NCI-H2171 treated with DMSO at 0.1 percent for 48 hours (cell line): ENCODE measurements at regions not wholly inside any gene's neighbourhood (a gene's known extent, or its start where the extent isn't known, plus 50 kb on each side); places are given as distances from the start of the nearest gene placed in this dataset.

Experiments
- DNase-seq: peaks from one replicate; lab custom pipeline; 2025; lab: John Stamatoyannopoulos, UW

DNA sequence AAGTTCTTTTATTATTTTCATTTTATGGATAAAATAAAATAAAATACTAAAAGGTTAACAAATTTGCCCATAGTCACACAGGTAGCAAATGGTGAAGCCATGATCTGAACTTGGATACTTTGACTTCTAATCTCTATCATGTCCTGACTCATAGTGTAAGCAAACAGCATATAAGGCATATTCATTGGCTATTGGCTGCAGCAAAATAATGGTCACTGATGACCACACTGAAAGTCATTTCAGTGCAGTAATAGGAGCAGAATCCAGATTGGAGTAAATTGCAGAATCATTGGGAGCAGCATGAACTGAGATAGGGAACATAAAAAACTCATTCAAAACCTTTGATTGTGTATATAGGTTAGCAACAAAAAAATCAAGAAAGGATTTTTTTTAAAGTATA is 262.9 kb downstream of the PLA2G4A start:
- no peak for DNase-seq

- DNase-seq: no peak
Observed at GRCh38 chr1:187092104-187092503, 263.4 kb downstream of the PLA2G4A start.

GRCh38 chr1:187096689-187097088 is 267.9 kb downstream of the PLA2G4A start:
- DNase-seq: no peak

GRCh38 chr1:187110351-187110750 is 281.6 kb downstream of the PLA2G4A start:
- DNase-seq: no peak

GRCh38 chr1:187114792-187115191 is 286.0 kb downstream of the PLA2G4A start:
- no peak for DNase-seq

DNA sequence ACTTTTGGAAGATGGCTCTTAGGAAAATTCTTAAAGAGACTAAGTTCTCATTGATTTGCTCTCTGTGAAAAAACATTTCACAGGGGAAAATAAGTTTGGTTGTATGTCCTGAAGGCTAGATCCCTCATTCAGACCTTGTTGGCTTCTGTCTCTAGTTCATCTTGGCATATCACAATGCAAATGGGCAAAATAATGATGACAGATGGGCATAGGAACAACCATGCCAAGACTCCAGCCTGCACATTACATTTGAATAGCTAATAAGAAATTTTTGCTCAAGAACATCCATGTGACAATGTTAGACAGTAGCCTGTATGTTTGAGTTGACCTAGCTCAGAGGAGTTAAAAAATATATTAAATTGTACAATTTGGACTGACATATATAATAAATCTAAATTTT is 292.9 kb downstream of the PLA2G4A start:
- peak; percentile 39 for DNase-seq

DNA sequence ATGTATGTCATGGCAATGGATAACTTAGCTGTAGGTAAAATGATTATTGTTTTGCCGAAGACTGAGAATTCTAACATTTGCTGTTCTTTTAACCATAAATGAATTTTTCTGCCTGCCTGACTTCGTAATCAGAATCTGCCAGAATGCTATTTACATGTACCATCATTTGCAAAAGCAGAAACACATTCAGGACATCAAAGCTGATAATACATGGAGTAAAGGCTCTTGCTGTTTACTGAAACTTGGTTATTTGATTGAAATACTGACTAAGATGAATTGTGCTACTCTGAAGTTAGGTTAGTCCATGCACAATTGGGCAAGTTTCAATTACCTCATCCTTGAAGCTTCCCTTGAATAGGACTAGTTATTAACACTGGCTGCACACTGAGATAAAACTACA is 293.8 kb downstream of the PLA2G4A start:
- no peak for DNase-seq

GRCh38 chr1:187129132-187129531 is 300.4 kb downstream of the PLA2G4A start:
- no peak for DNase-seq

GRCh38 chr1:187143783-187144182 is 315.0 kb downstream of the PLA2G4A start:
- DNase-seq: no peak

DNA sequence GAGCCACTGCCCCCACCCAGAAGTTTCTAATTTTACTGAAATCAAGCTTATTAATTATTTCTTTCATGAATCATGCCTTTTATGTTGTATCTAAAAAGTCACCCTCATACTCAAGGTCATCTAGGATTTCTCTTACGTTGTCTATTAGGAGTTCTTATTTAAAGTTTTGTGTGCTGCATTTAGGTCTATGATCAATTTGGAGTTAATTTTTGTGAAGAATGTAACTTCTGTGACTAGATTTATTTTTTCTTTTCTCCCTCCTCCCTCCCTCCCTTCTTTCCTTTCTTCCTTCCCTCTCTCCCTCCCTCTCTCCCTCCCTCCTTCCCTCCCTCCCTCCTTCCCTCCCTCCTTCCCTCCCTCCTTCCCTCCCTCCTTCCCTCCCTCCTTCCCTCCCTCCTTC is 317.6 kb downstream of the PLA2G4A start:
- no peak for DNase-seq

GRCh38 chr1:187151555-187151954 is 322.8 kb downstream of the PLA2G4A start:
- DNase-seq: no peak

- no peak for DNase-seq
Observed at GRCh38 chr1:187153047-187153446, 324.3 kb downstream of the PLA2G4A start.

- DNase-seq: no peak
Observed at GRCh38 chr1:187157115-187157514, 328.4 kb downstream of the PLA2G4A start.

- DNase-seq: no peak
Observed at GRCh38 chr1:187157552-187157951, 328.8 kb downstream of the PLA2G4A start.

DNA sequence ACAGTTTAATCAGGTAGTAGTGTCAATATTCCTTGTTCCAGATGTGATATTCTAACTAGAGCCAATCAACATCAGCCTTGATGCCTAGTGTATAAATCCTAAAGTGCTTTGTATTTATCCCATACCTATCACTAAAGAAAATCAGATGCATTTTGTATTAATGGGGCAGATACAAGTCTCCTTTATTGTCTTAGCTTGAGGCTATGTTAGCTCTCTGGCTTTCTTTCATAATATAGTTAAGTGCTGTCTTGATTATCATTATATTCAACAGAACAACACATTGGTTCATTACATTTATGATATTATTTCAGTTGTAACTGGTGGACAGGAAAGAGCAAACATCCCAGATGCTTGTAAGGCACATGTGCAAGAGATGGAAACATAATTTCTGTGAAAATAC is 338.8 kb downstream of the PLA2G4A start:
- no peak for DNase-seq

GRCh38 chr1:187168297-187168696 is 339.5 kb downstream of the PLA2G4A start:
- DNase-seq: no peak

DNA sequence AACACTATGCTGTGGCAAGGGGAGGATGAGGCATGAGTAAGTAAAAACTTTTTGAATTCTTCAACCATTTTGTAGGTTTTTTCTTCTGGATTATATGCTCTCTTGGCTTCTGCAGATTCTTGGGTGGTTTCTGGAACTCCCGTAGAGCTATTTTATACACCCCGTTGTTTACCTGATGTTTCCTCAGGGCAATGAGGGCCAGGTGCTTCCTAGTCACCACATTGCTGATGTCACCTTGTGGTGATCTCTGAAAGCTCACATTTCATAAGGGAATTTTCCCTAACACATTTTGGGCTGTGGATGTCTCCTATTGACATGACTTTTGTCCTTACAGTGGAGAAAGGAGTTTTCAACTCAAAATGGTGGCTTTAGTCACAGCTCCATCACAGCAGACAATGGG is 356.6 kb downstream of the PLA2G4A start:
- DNase-seq: no peak

DNA sequence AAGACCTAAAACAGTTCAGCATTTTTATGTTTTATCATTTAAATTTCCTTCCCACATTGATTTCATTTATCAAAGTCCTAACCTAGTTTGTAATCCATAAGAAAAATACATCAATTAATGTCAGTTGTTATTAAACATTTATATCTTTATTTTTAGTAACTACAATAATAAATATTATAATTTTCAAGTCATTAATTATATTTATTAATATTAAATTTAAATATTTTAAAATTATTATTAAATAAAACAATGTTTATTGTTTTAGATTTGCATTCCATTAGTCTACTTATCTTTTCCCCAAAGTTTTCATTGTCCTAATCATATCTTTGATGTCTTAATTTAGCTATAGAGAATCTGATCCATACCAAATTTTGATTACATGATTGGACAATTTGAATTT is 368.9 kb downstream of the PLA2G4A start:
- DNase-seq: no peak

DNA sequence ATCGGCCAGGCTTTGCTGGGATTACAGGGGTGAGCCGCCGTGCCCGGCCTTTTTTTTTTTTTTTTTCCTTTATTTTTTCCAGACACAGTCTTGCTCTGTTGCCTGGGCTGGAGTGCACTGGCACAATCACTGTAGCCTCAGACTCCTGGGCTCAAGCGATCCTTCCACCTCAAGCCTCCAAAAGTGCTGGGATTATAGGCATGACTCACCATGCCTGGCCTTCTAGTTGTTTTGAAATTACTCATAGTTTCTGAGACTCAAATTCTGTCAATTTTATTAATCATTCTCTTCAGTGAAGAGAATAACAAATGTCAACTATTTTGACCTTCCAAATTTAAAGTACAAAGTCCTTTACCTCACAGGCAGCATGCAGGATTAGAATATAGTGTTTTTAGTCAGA is 374.5 kb downstream of the PLA2G4A start:
- no peak for DNase-seq

DNA sequence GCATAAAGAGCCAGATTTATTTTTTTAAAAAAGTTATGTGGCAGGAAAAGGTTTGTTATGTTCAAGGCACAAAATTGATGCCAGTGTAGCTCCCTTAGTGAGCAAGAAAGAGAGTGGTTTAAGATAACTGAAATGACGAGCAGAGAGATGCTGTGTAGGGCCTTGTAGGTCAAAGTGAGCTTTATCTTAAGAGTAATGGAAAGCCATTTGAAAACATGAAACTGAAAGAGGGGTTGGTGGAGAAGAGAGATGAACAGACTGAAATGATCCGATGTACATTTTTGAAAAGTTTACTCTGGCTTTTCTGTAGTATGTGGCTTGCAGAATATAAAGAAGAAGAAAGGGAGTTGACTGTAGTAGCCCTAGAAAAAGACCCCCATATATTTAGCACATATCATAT is 383.6 kb downstream of the PLA2G4A start:
- DNase-seq: no peak

- no peak for DNase-seq
Observed at GRCh38 chr1:187226396-187226795, 397.6 kb downstream of the PLA2G4A start.

GRCh38 chr1:187228790-187229189 is 400.0 kb downstream of the PLA2G4A start:
- DNase-seq: no peak

DNA sequence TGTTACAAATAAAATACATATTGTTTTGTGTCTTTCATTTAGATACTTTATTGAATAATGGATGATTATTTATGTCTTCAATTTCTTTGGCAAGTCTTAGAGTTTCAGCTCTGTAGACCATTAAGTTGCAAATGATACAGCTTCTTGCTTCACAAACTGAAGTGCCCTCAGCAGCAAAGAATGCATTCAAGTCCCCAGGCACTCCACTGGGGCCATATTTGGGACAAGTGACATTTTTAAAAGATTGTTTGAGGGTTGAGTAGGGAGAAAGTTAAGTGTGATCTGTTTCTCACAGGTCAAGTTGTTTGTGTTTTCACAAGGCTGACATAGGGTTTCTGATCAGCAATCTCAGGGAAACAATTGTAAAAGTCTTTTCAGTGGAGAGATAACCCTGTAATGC is 400.7 kb downstream of the PLA2G4A start:
- no peak for DNase-seq

GRCh38 chr1:187234706-187235105 is 406.0 kb downstream of the PLA2G4A start:
- no peak for DNase-seq

- no peak for DNase-seq
Observed at GRCh38 chr1:187236199-187236598, 407.4 kb downstream of the PLA2G4A start.
